ENCODE measurements at regions not wholly inside any gene's neighbourhood (a gene's known extent, or its start where the extent isn't known, plus 50 kb on each side); places are given as distances from the start of the nearest gene placed in this dataset.
"Not testable (repeated sequence)": the region's sequence is repeated elsewhere in the genome, so short reads cannot be mapped to it uniquely, and the experiment has no call there.

DNA sequence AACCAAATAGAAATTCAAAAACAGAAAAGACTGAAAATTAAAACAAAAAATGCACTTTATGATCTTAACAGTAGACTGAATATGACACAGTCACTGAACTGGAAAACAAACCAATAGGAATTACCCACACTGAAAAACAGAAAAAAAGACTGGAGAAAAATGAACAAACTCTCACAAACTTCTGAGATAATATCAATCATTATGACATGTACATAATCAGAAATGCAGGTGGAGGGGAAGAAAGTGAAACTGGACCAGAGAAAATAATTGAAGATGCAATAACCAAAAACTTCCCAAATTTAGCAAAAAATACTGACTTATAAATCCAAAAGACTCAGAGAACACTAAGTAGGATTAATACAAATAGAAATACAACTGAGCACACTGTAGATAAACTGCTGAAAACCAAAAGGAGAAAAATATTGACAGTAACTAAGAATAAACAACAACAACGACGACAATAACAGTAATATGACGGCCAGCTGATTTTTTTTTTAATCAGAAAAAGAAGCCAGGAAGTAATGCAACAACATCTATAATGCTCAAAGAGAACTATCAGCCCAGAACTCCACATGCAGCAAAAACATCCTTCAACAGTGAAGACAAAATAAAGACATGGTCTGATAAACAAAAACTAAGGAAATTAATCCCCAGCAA is 108.1 kb downstream of the ZFAND4 start:
- no peaks in the 10 kb centered on the region for H3K9me3 Mint-ChIP-seq
- DNase-seq (ENCODE audit: low spot score): no peak
- no peak overlapping the region for H3K4me3 Mint-ChIP-seq
- intact Hi-C loops (cut with micrococcal nuclease): no loop called here
- H3K4me1 Mint-ChIP-seq (ENCODE audit: low read depth): peaks cover 3% of the 10 kb centered on the region
- H3K27me3 Mint-ChIP-seq (ENCODE audit: insufficient read depth): no peaks in the 10 kb centered on the region
- no peak overlapping the region for H3K27ac Mint-ChIP-seq
- H3K36me3 Mint-ChIP-seq (ENCODE audit: low read depth): peaks cover 4% of the 10 kb centered on the region

DNA sequence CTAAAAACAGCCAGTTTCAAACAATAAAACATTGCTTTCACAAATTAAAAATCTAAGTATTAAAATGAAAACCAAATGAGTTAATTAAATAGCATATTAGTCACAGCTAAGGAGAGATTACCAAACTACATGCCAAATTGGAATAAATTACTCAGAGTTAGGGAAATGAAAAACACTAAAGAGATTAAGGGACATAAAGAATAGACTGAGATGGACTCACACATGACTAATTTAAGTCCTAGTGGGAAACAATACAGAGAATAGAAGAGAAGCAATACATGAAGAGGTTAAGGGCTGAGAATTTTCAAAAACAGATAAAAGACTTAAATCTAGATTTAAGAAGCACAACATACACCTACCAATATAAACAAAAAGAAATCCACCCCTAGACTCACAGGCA is 110.6 kb downstream of the ZFAND4 start:
- H3K4me1 Mint-ChIP-seq (ENCODE audit: low read depth): peaks cover 16% of the 10 kb centered on the region
- no peak overlapping the region for H3K27ac Mint-ChIP-seq
- DNase-seq (ENCODE audit: low spot score): no peak
- H3K9me3 Mint-ChIP-seq: peaks cover 3% of the 10 kb centered on the region
- H3K27me3 Mint-ChIP-seq (ENCODE audit: insufficient read depth): no peaks in the 10 kb centered on the region
- H3K4me3 Mint-ChIP-seq: no peak overlapping the region
- peaks cover 8% of the 10 kb centered on the region for H3K36me3 Mint-ChIP-seq (ENCODE audit: low read depth)
- intact Hi-C loops (cut with micrococcal nuclease): no loop called here

DNA sequence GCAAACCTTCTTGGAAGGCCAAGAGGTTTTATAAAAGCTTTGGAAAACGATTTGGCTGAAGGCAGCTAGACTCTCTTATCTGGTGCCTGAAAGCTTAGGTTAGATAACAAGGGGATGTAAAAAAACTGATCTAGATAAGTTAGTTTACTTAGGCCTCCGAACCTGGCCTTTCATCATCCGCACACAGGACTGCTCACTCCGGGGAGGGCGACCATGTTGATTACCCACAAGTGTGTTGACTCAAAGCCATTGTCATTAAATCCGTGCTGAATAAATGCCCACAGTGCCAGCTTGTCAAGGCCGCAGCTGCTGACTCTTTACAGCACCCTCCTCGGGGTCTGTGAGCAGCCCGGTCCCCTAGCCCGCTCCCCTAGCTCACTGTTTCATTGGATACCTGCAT is 112.3 kb downstream of the ZFAND4 start:
- Mint-ChIP-seq H3K4me3 (no peak overlapping the region), H3K36me3 (ENCODE audit: low read depth) (peaks cover 8% of the 10 kb centered on the region), H3K4me1 (ENCODE audit: low read depth) (peaks cover 25% of the 10 kb centered on the region), H3K9me3 (peaks cover 3% of the 10 kb centered on the region), H3K27me3 (ENCODE audit: insufficient read depth) (no peaks in the 10 kb centered on the region), H3K27ac (no peak overlapping the region)
- DNase-seq (ENCODE audit: low spot score): no peak
- intact Hi-C loops (cut with micrococcal nuclease): no loop called here

DNA sequence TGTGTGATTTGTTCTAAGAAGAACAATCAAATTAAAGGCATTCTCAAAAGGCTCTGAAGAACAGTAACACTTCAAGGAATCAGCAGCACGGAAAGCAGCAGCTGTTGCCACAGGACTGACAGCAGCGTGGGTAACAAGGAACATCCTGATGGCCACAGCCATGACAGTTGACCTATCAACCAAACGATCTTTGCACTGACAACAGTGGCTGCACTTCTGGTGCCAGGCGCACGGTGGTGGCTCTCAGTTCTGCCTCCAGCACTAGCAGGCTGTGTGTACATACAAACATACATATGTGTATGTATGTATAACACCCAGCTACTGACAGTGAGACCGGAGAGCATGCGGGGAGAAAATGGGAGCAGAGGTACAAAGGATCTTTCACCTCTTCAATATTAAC is 114.1 kb downstream of the ZFAND4 start:
- Mint-ChIP-seq H3K9me3 (peaks cover 3% of the 10 kb centered on the region), H3K27me3 (ENCODE audit: insufficient read depth) (no peaks in the 10 kb centered on the region), H3K4me3 (no peak overlapping the region), H3K4me1 (ENCODE audit: low read depth) (peaks cover 26% of the 10 kb centered on the region), H3K27ac (no peak overlapping the region), H3K36me3 (ENCODE audit: low read depth) (peaks cover 8% of the 10 kb centered on the region)
- intact Hi-C loops (cut with micrococcal nuclease): no loop called here
- no peak for DNase-seq (ENCODE audit: low spot score)

DNA sequence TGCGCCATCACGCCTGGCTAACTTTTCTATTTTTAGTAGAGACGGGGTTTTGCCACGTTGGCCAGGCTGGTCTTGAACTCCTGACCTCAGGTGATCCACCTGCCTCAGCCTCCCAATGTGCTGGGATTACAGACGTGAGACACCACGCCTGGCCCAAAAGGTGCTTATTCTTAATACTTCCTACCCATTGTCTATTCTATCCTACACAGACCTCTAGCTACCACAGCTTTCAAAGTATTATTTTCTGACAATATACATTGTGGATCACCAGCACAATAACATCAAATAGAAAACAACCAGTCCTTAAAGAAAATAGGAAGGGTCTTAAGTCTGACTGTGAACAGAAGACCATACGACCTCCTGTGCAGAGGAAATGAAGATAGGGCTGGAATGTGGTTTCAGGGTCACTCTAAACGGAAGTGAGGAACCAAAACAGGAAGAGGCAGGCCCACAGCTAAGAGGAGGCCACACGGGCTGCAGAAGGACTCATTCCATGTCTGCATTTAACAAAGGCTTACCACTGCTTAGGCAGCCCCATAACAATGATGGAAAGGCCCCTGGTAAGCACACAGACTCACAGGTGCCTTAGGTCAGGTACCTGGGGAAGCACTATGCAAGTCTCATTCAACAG is 115.2 kb downstream of the ZFAND4 start:
- Mint-ChIP-seq H3K27me3 (ENCODE audit: insufficient read depth) (no peaks in the 10 kb centered on the region), H3K4me1 (ENCODE audit: low read depth) (peaks cover 29% of the 10 kb centered on the region), H3K9me3 (peaks cover 3% of the 10 kb centered on the region), H3K36me3 (ENCODE audit: low read depth) (peaks cover 8% of the 10 kb centered on the region), H3K27ac (peak overlapping the region; percentile 80), H3K4me3 (peak overlapping the region; percentile 65)
- peak; percentile 4 for DNase-seq (ENCODE audit: low spot score)
- intact Hi-C loops (cut with micrococcal nuclease): no loop called here

DNA sequence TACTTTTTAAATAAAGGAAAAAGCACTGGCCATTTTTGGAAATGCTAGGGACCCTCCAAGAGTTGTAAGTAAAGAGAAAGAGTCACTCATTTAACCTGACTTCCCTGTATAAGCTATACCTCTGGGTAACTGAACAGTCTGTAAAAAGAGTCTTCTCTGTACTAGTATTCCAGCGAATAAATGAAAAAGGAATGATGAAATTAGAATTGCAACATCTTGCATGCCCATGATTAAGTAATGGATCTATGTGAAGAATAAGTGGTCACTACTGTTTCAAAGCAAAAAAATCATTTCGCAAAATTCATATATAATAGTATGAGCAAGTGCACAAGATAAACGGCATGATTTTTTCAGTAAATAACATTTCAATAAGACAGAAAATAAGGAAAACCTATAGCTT is 116.8 kb downstream of the ZFAND4 start:
- Mint-ChIP-seq H3K27ac (no peak overlapping the region), H3K9me3 (peaks cover 3% of the 10 kb centered on the region), H3K4me1 (ENCODE audit: low read depth) (peaks cover 29% of the 10 kb centered on the region), H3K36me3 (ENCODE audit: low read depth) (peaks cover 8% of the 10 kb centered on the region), H3K4me3 (no peak overlapping the region), H3K27me3 (ENCODE audit: insufficient read depth) (no peaks in the 10 kb centered on the region)
- intact Hi-C loops (cut with micrococcal nuclease): no loop called here
- DNase-seq (ENCODE audit: low spot score): no peak

DNA sequence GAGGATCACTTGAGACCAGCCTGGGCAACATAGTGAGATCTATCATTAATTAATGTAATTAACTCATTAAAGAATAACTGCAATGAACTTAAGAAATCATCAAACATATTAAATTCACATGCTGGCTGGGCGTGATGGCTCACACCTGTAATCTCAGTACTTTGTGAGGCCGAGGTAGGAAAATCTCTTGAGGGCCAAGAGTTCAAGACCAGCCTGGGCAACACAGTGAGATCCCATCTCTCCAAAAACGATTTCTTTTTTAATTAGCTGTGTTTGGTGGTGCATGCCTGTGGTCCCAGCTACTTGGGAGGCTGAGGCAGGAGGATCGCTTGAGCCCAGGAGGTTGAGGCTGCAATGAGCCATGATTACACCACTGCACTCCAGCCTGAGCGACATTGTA is 117.2 kb downstream of the ZFAND4 start:
- peaks cover 11% of the 10 kb centered on the region for H3K36me3 Mint-ChIP-seq (ENCODE audit: low read depth)
- intact Hi-C loops (cut with micrococcal nuclease); H3K27ac Mint-ChIP-seq; DNase-seq (ENCODE audit: low spot score); H3K4me3 Mint-ChIP-seq; H3K27me3 Mint-ChIP-seq (ENCODE audit: insufficient read depth); H3K9me3 Mint-ChIP-seq: not testable (repeated sequence)
- H3K4me1 Mint-ChIP-seq (ENCODE audit: low read depth): peaks cover 29% of the 10 kb centered on the region

DNA sequence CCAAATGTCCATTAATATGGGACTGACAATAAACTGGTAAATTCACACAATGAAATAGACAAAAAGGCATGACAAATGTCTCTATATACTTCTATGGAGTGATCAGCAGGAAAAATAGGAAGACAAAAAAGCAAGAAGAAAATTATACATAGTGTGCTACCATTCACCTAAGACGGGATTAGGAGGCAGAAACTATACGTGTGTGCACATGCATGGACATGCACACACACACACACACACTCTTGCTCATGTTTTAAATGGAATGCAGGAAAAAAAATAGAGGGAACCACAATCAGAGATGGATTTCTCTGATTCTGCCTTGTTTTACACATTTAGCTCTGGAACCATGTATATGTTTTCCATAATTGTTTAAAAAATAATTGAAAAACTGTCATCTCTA is 119.0 kb downstream of the ZFAND4 start:
- Mint-ChIP-seq H3K27me3 (ENCODE audit: insufficient read depth) (no peaks in the 10 kb centered on the region), H3K27ac (no peak overlapping the region), H3K36me3 (ENCODE audit: low read depth) (peaks cover 9% of the 10 kb centered on the region), H3K4me3 (no peak overlapping the region), H3K9me3 (peaks cover 3% of the 10 kb centered on the region), H3K4me1 (ENCODE audit: low read depth) (peaks cover 28% of the 10 kb centered on the region)
- intact Hi-C loops (cut with micrococcal nuclease): no loop called here
- no peak for DNase-seq (ENCODE audit: low spot score)

DNA sequence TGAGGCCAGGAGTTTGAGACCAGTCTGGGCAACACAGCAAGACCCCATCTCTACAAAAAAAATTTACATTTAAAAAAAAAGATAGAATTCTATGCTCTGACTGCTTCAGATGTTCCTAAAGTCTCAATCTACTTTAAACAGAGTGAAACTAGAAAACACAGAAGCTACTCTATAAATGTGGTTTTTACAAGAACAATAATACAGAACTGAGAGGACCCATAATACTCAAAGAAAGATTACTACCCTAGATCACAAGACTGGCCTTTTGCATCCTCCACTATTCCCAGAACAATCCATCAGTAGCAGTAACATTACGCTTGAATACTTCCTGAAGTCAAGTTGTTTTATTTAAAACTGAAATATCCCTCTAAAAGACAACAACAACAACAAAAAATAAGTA is 119.4 kb downstream of the ZFAND4 start:
- peaks cover 3% of the 10 kb centered on the region for H3K9me3 Mint-ChIP-seq
- no peak overlapping the region for H3K4me3 Mint-ChIP-seq
- H3K36me3 Mint-ChIP-seq (ENCODE audit: low read depth): peaks cover 7% of the 10 kb centered on the region
- intact Hi-C loops (cut with micrococcal nuclease): no loop called here
- DNase-seq (ENCODE audit: low spot score): no peak
- peaks cover 24% of the 10 kb centered on the region for H3K4me1 Mint-ChIP-seq (ENCODE audit: low read depth)
- H3K27me3 Mint-ChIP-seq (ENCODE audit: insufficient read depth): no peaks in the 10 kb centered on the region
- H3K27ac Mint-ChIP-seq: no peak overlapping the region

DNA sequence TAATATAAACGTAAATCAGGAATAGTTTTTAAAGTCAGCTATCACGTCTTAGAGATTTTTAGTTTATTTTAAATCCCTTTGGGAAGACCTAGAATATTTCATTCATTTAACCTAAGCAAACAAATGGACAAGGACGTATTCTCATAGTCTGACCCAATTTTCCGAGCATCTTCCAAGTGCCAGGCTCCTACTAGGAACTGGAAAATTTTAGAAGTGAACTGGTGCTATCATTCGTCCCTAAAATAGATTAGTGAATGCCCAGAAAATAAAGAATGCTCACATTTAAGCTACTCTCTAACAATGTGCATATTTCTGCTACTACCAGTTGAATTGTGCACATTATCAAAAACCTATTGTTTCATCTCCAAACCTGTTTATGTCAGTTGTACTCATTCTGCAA is 120.1 kb downstream of the ZFAND4 start:
- peaks cover 3% of the 10 kb centered on the region for H3K9me3 Mint-ChIP-seq
- H3K36me3 Mint-ChIP-seq (ENCODE audit: low read depth): peaks cover 4% of the 10 kb centered on the region
- no peak overlapping the region for H3K27ac Mint-ChIP-seq
- no peak overlapping the region for H3K4me3 Mint-ChIP-seq
- H3K27me3 Mint-ChIP-seq (ENCODE audit: insufficient read depth): no peaks in the 10 kb centered on the region
- intact Hi-C loops (cut with micrococcal nuclease): no loop called here
- no peak for DNase-seq (ENCODE audit: low spot score)
- H3K4me1 Mint-ChIP-seq (ENCODE audit: low read depth): peaks cover 17% of the 10 kb centered on the region

DNA sequence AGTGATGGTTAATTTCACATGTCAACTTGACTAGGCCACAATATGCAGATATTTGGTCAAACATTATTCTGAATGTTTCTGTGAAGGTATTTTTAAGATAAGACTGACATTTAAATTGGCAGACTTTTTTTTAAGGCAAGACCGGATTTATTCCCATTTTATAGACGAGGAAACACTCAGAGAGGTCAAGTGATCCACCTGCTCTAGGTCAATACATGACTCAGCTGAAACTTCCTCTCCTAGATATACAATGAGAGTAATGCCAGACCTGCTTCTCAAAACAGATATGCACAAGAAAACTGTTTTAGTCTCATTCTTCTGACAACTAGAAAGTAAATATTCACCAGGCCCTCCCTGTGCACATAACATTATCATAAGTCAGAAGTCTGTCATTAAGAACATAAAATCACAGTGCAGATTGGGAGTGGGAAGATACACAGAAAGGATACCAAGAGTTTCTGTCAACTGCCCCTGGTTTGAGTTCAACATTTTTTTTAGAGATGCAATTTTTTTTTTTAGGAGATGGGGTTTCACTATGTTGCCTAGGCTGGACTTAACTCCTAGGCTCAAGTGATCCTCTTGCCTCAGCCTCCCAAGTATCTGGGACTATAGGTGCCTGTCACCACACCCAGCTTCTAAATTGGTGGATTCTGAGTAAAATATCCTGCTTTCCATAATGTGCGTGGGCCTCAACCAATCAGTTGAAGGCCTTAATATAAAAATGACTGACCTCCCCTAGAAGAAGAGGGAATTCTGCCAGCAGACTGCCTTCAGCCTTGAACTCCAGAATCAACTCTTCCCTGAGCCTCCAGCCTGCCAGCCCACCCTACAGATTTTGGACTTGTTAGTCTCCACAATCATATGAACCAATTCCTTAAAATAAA is 121.4 kb downstream of the ZFAND4 start:
- Mint-ChIP-seq H3K4me3 (no peak overlapping the region), H3K36me3 (ENCODE audit: low read depth) (peaks cover 2% of the 10 kb centered on the region), H3K27me3 (ENCODE audit: insufficient read depth) (no peaks in the 10 kb centered on the region), H3K9me3 (no peaks in the 10 kb centered on the region), H3K4me1 (ENCODE audit: low read depth) (peaks cover 6% of the 10 kb centered on the region), H3K27ac (no peak overlapping the region)
- intact Hi-C loops (cut with micrococcal nuclease): no loop called here
- DNase-seq (ENCODE audit: low spot score): no peak

DNA sequence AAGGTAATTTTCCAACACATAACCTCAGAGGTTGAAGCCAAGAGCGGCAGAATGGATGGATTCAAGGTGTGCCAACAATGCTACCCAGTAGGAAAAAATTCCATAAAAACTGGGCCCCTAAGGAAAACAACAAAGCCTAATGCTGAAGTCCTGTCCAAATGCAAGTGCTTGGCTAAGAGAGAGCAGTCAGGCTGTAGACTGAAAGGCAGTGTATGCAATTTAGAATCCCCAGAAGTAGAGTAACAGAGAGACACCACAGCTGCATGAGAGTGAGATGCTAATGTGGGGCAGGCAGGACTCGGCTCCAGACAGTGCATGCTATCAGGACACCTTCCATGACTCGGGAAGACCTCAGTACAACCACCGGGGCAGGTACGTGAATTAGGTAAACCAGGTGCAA is 124.5 kb downstream of the ZFAND4 start:
- Mint-ChIP-seq H3K4me3 (no peak overlapping the region), H3K4me1 (ENCODE audit: low read depth) (no peaks in the 10 kb centered on the region), H3K27ac (no peak overlapping the region), H3K9me3 (no peaks in the 10 kb centered on the region), H3K27me3 (ENCODE audit: insufficient read depth) (no peaks in the 10 kb centered on the region), H3K36me3 (ENCODE audit: low read depth) (peaks cover 2% of the 10 kb centered on the region)
- intact Hi-C loops (cut with micrococcal nuclease): no loop called here
- no peak for DNase-seq (ENCODE audit: low spot score)

DNA sequence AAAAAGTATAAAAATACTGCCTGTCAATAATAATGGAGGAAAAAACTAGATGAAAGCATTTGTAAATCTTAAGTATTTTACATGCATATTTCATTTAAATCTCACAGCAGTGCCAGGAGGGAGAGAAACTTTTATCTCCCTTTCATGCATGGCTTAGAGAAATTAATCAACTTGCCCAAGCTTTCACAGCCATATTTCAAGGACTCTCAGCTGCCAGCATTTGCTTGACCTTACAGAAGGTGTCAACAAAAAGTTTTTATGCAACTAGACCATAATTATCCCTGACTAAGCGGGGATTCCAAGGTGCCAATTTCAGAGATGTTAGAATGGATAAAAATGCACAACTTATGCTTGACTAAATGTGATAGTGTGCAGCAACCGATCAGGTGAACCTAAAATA is 125.4 kb downstream of the ZFAND4 start:
- no peak overlapping the region for H3K4me3 Mint-ChIP-seq
- no peak overlapping the region for H3K27ac Mint-ChIP-seq
- peaks cover 2% of the 10 kb centered on the region for H3K36me3 Mint-ChIP-seq (ENCODE audit: low read depth)
- intact Hi-C loops (cut with micrococcal nuclease): no loop called here
- H3K9me3 Mint-ChIP-seq: no peaks in the 10 kb centered on the region
- no peak for DNase-seq (ENCODE audit: low spot score)
- H3K4me1 Mint-ChIP-seq (ENCODE audit: low read depth): no peaks in the 10 kb centered on the region
- H3K27me3 Mint-ChIP-seq (ENCODE audit: insufficient read depth): no peaks in the 10 kb centered on the region

All from activated T-helper 1 cell treated with anti-CD3 and anti-CD28 coated beads, Interleukin-12 subunit alpha, Interleukin-12 subunit beta, Interleukin-2, Interleukin-4 antibody, amounts not matched to agents 30 ng/mL and 10 ng/mL and 1 ng/mL, durations not matched to agents 14 hours and 24 hours and 36 hours (primary cell).